ENCODE measurements at regions not wholly inside any gene's neighbourhood (a gene's known extent, or its start where the extent isn't known, plus 50 kb on each side); places are given as distances from the start of the nearest gene placed in this dataset.

- Histone ChIP-seq H3K36me3 (ENCODE audit: control insufficient read depth in 2 of 2, insufficient read depth in 2 of 2, low read length in 1 of 2) (no peaks in the 10 kb centered on the region), H3K27me3 (ENCODE audit: control insufficient read depth in 2 of 2, insufficient read depth in 1 of 2, low read length in 1 of 2) (no peaks in the 10 kb centered on the region), H3K9me3 (ENCODE audit: control insufficient read depth in 2 of 2, insufficient read depth in 1 of 2, low read length in 1 of 2) (no peaks in the 10 kb centered on the region), H3K27ac (ENCODE audit: low read depth in 1 of 2, low read length in 1 of 2) (no peak overlapping the region), H3K4me1 (ENCODE audit: control insufficient read depth in 2 of 2, insufficient read depth in 2 of 2, low read length in 2 of 2) (no peaks in the 10 kb centered on the region), H3K4me3 (ENCODE audit: low read length in 2 of 2) (no peak overlapping the region)
- 77% methylated on average over 10 of the region's 10 CpGs for WGBS
- no peak for DNase-seq (ENCODE audit: low read depth in 6 of 9, low spot score in 9 of 9)
Measured at GRCh38 chr6:153938876-153939275, 100.2 kb upstream of the OPRM1 start.

- H3K4me3 ChIP-seq (ENCODE audit: low read length in 2 of 2): no peak overlapping the region
- no peak for DNase-seq (ENCODE audit: low read depth in 6 of 9, low spot score in 9 of 9)
- H3K27me3 ChIP-seq (ENCODE audit: control insufficient read depth in 2 of 2, insufficient read depth in 1 of 2, low read length in 1 of 2): no peaks in the 10 kb centered on the region
- no peaks in the 10 kb centered on the region for H3K36me3 ChIP-seq (ENCODE audit: control insufficient read depth in 2 of 2, insufficient read depth in 2 of 2, low read length in 1 of 2)
- H3K27ac ChIP-seq (ENCODE audit: low read depth in 1 of 2, low read length in 1 of 2): no peak overlapping the region
- no peaks in the 10 kb centered on the region for H3K9me3 ChIP-seq (ENCODE audit: control insufficient read depth in 2 of 2, insufficient read depth in 1 of 2, low read length in 1 of 2)
- H3K4me1 ChIP-seq (ENCODE audit: control insufficient read depth in 2 of 2, insufficient read depth in 2 of 2, low read length in 2 of 2): no peaks in the 10 kb centered on the region
- WGBS: 95% methylated on average over 3 of the region's 3 CpGs
Measured at GRCh38 chr6:153931431-153931830, 107.6 kb upstream of the OPRM1 start.

GRCh38 chr6:153927867-153928266, 111.2 kb upstream of the OPRM1 start:
- no peak for DNase-seq (ENCODE audit: low read depth in 6 of 9, low spot score in 9 of 9)
- Histone ChIP-seq H3K4me3 (ENCODE audit: low read length in 2 of 2) (no peak overlapping the region), H3K9me3 (ENCODE audit: control insufficient read depth in 2 of 2, insufficient read depth in 1 of 2, low read length in 1 of 2) (no peaks in the 10 kb centered on the region), H3K4me1 (ENCODE audit: control insufficient read depth in 2 of 2, insufficient read depth in 2 of 2, low read length in 2 of 2) (no peaks in the 10 kb centered on the region), H3K27me3 (ENCODE audit: control insufficient read depth in 2 of 2, insufficient read depth in 1 of 2, low read length in 1 of 2) (no peaks in the 10 kb centered on the region), H3K36me3 (ENCODE audit: control insufficient read depth in 2 of 2, insufficient read depth in 2 of 2, low read length in 1 of 2) (no peaks in the 10 kb centered on the region), H3K27ac (ENCODE audit: low read depth in 1 of 2, low read length in 1 of 2) (no peak overlapping the region)
- WGBS: 96% methylated on average over 1 of the region's 1 CpG

GRCh38 chr6:153898360-153899059, 140.5 kb upstream of the OPRM1 start:
- Histone ChIP-seq H3K9me3 (ENCODE audit: control insufficient read depth in 2 of 2, insufficient read depth in 1 of 2, low read length in 1 of 2) (no peaks in the 10 kb centered on the region), H3K27ac (ENCODE audit: low read depth in 1 of 2, low read length in 1 of 2) (no peak overlapping the region), H3K4me1 (ENCODE audit: control insufficient read depth in 2 of 2, insufficient read depth in 2 of 2, low read length in 2 of 2) (no peaks in the 10 kb centered on the region), H3K27me3 (ENCODE audit: control insufficient read depth in 2 of 2, insufficient read depth in 1 of 2, low read length in 1 of 2) (no peaks in the 10 kb centered on the region), H3K36me3 (ENCODE audit: control insufficient read depth in 2 of 2, insufficient read depth in 2 of 2, low read length in 1 of 2) (no peaks in the 10 kb centered on the region), H3K4me3 (ENCODE audit: low read length in 2 of 2) (no peak overlapping the region)
- 93% methylated on average over 8 of the region's 8 CpGs for WGBS
- DNase-seq (ENCODE audit: low read depth in 6 of 9, low spot score in 9 of 9): no peak

- H3K4me1 ChIP-seq (ENCODE audit: control insufficient read depth in 2 of 2, insufficient read depth in 2 of 2, low read length in 2 of 2): no peaks in the 10 kb centered on the region
- no peak for DNase-seq (ENCODE audit: low read depth in 6 of 9, low spot score in 9 of 9)
- H3K4me3 ChIP-seq (ENCODE audit: low read length in 2 of 2): no peak overlapping the region
- no peaks in the 10 kb centered on the region for H3K36me3 ChIP-seq (ENCODE audit: control insufficient read depth in 2 of 2, insufficient read depth in 2 of 2, low read length in 1 of 2)
- H3K27me3 ChIP-seq (ENCODE audit: control insufficient read depth in 2 of 2, insufficient read depth in 1 of 2, low read length in 1 of 2): no peaks in the 10 kb centered on the region
- no peaks in the 10 kb centered on the region for H3K9me3 ChIP-seq (ENCODE audit: control insufficient read depth in 2 of 2, insufficient read depth in 1 of 2, low read length in 1 of 2)
- H3K27ac ChIP-seq (ENCODE audit: low read depth in 1 of 2, low read length in 1 of 2): no peak overlapping the region
Measured at GRCh38 chr6:153882411-153882810, 156.6 kb upstream of the OPRM1 start.

- H3K4me3 ChIP-seq (ENCODE audit: low read length in 2 of 2): no peak overlapping the region
- WGBS: 85% methylated on average over 3 of the region's 3 CpGs
- no peaks in the 10 kb centered on the region for H3K36me3 ChIP-seq (ENCODE audit: control insufficient read depth in 2 of 2, insufficient read depth in 2 of 2, low read length in 1 of 2)
- no peak for DNase-seq (ENCODE audit: low read depth in 6 of 9, low spot score in 9 of 9)
- no peak overlapping the region for H3K27ac ChIP-seq (ENCODE audit: low read depth in 1 of 2, low read length in 1 of 2)
- H3K27me3 ChIP-seq (ENCODE audit: control insufficient read depth in 2 of 2, insufficient read depth in 1 of 2, low read length in 1 of 2): no peaks in the 10 kb centered on the region
- H3K4me1 ChIP-seq (ENCODE audit: control insufficient read depth in 2 of 2, insufficient read depth in 2 of 2, low read length in 2 of 2): no peaks in the 10 kb centered on the region
- no peaks in the 10 kb centered on the region for H3K9me3 ChIP-seq (ENCODE audit: control insufficient read depth in 2 of 2, insufficient read depth in 1 of 2, low read length in 1 of 2)
Measured at GRCh38 chr6:153873541-153873940, 165.5 kb upstream of the OPRM1 start.

GRCh38 chr6:153872946-153873345, 166.1 kb upstream of the OPRM1 start:
- no peaks in the 10 kb centered on the region for H3K4me1 ChIP-seq (ENCODE audit: control insufficient read depth in 2 of 2, insufficient read depth in 2 of 2, low read length in 2 of 2)
- H3K9me3 ChIP-seq (ENCODE audit: control insufficient read depth in 2 of 2, insufficient read depth in 1 of 2, low read length in 1 of 2): no peaks in the 10 kb centered on the region
- no peak for DNase-seq (ENCODE audit: low read depth in 6 of 9, low spot score in 9 of 9)
- H3K36me3 ChIP-seq (ENCODE audit: control insufficient read depth in 2 of 2, insufficient read depth in 2 of 2, low read length in 1 of 2): no peaks in the 10 kb centered on the region
- H3K27ac ChIP-seq (ENCODE audit: low read depth in 1 of 2, low read length in 1 of 2): no peak overlapping the region
- H3K4me3 ChIP-seq (ENCODE audit: low read length in 2 of 2): no peak overlapping the region
- no peaks in the 10 kb centered on the region for H3K27me3 ChIP-seq (ENCODE audit: control insufficient read depth in 2 of 2, insufficient read depth in 1 of 2, low read length in 1 of 2)
- WGBS: 95% methylated on average over 2 of the region's 2 CpGs

GRCh38 chr6:153862927-153863326, 176.1 kb upstream of the OPRM1 start:
- no peaks in the 10 kb centered on the region for H3K9me3 ChIP-seq (ENCODE audit: control insufficient read depth in 2 of 2, insufficient read depth in 1 of 2, low read length in 1 of 2)
- H3K27me3 ChIP-seq (ENCODE audit: control insufficient read depth in 2 of 2, insufficient read depth in 1 of 2, low read length in 1 of 2): no peaks in the 10 kb centered on the region
- no peaks in the 10 kb centered on the region for H3K4me1 ChIP-seq (ENCODE audit: control insufficient read depth in 2 of 2, insufficient read depth in 2 of 2, low read length in 2 of 2)
- no peaks in the 10 kb centered on the region for H3K36me3 ChIP-seq (ENCODE audit: control insufficient read depth in 2 of 2, insufficient read depth in 2 of 2, low read length in 1 of 2)
- WGBS: 90% methylated on average over 1 of the region's 1 CpG
- H3K27ac ChIP-seq (ENCODE audit: low read depth in 1 of 2, low read length in 1 of 2): no peak overlapping the region
- no peak overlapping the region for H3K4me3 ChIP-seq (ENCODE audit: low read length in 2 of 2)
- DNase-seq (ENCODE audit: low read depth in 6 of 9, low spot score in 9 of 9): no peak

GRCh38 chr6:153862139-153862538, 176.9 kb upstream of the OPRM1 start:
- no peaks in the 10 kb centered on the region for H3K27me3 ChIP-seq (ENCODE audit: control insufficient read depth in 2 of 2, insufficient read depth in 1 of 2, low read length in 1 of 2)
- no peaks in the 10 kb centered on the region for H3K4me1 ChIP-seq (ENCODE audit: control insufficient read depth in 2 of 2, insufficient read depth in 2 of 2, low read length in 2 of 2)
- no peak for DNase-seq (ENCODE audit: low read depth in 6 of 9, low spot score in 9 of 9)
- H3K36me3 ChIP-seq (ENCODE audit: control insufficient read depth in 2 of 2, insufficient read depth in 2 of 2, low read length in 1 of 2): no peaks in the 10 kb centered on the region
- peaks cover 0 to 1% of the 10 kb centered on the region in 2 donors for H3K9me3 ChIP-seq (ENCODE audit: control insufficient read depth in 2 of 2, insufficient read depth in 1 of 2, low read length in 1 of 2)
- H3K4me3 ChIP-seq (ENCODE audit: low read length in 2 of 2): no peak overlapping the region
- no peak overlapping the region for H3K27ac ChIP-seq (ENCODE audit: low read depth in 1 of 2, low read length in 1 of 2)

GRCh38 chr6:153858529-153858928, 180.5 kb upstream of the OPRM1 start:
- Histone ChIP-seq H3K36me3 (ENCODE audit: control insufficient read depth in 2 of 2, insufficient read depth in 2 of 2, low read length in 1 of 2) (no peaks in the 10 kb centered on the region), H3K27ac (ENCODE audit: low read depth in 1 of 2, low read length in 1 of 2) (no peak overlapping the region), H3K9me3 (ENCODE audit: control insufficient read depth in 2 of 2, insufficient read depth in 1 of 2, low read length in 1 of 2) (peaks cover 0 to 7% of the 10 kb centered on the region in 2 donors), H3K4me1 (ENCODE audit: control insufficient read depth in 2 of 2, insufficient read depth in 2 of 2, low read length in 2 of 2) (no peaks in the 10 kb centered on the region), H3K4me3 (ENCODE audit: low read length in 2 of 2) (no peak overlapping the region), H3K27me3 (ENCODE audit: control insufficient read depth in 2 of 2, insufficient read depth in 1 of 2, low read length in 1 of 2) (no peaks in the 10 kb centered on the region)
- no peak for DNase-seq (ENCODE audit: low read depth in 6 of 9, low spot score in 9 of 9)
- 58% methylated on average over 5 of the region's 5 CpGs for WGBS

Data from thymus (tissue), 11 donors.